GM12878 (cell line): ENCODE measurements at regions not wholly inside any gene's neighbourhood (a gene's known extent, or its start where the extent isn't known, plus 50 kb on each side); places are given as distances from the start of the nearest gene placed in this dataset.

ENCODE experiments used
- ATAC-seq: fragments of 200-7000 bp; cut with Tn5 transposase; 3 replicates; pipeline ENCODE4 v1.9.1; 2020; ENCODE audit warnings: mild to moderate bottlenecking, moderate library complexity
- BruUV-seq: library from RNA; stranded (reverse); fragments of 400-500 nt; replicated peaks from 2 replicates; lab custom pipeline; 2021; lab: Mats Ljungman, UMichigan
- CTCF ChIA-PET: fragments of 300-600 bp; sonication (Branson Sonifier 250); formaldehyde crosslinking; extraction: SDS; loops from one replicate; lab custom pipeline; 2021; ENCODE audit warnings: inconsistent platforms; lab: Yijun Ruan, JAX
- POLR2A ChIA-PET: fragments of 350-600 bp; formaldehyde crosslinking; extraction: SDS; loops from one replicate; lab custom pipeline; 2021; ENCODE audit warnings: inconsistent platforms; lab: Charles Lee
- RAD21 ChIA-PET: fragments of 300-600 bp; sonication (Branson Sonifier 250); formaldehyde crosslinking; loops from one replicate; lab custom pipeline; 2023; ENCODE audit warnings: antibody characterized with exemption; ENCODE audit not compliant: unreplicated experiment; lab: Charles Lee
- SMC1A ChIA-PET: fragments of 300-600 bp; sonication (Branson Sonifier 250); formaldehyde crosslinking; loops from one replicate; lab custom pipeline; 2023; ENCODE audit not compliant: unreplicated experiment, uncharacterized antibody; lab: Charles Lee
- DNase-seq: peaks from one replicate; pipeline ENCODE4 v3.0.0-alpha.2; 2011; ENCODE audit warnings: low read depth, low spot score
- FAIRE-seq: peaks from 3 replicates; lab custom pipeline; 2011; peaks lifted over from hg19 to GRCh38; lab: Jason Lieb, UNC
- H2AFZ ChIP-seq: 2 replicates; pipeline ENCODE4 v1.6.0; 2011; ENCODE audit warnings: low read depth, low read length, control low read depth; ENCODE audit not compliant: control insufficient read depth
- H3K27ac ChIP-seq: 2 replicates; pipeline ENCODE4 v1.5.1; 2011; ENCODE audit warnings: control low read depth; ENCODE audit not compliant: control insufficient read depth, insufficient read depth
- H3K27me3 ChIP-seq, 2 experiments: replicated peaks in 1 of 2; 2 replicates each; pipeline versions ENCODE4 v1.6.0 to v1.6.1; 2011; ENCODE audit warnings: low read length in 1 of 2; ENCODE audit not compliant: control insufficient read depth in 2 of 2, insufficient read depth in 2 of 2
- H3K36me3 ChIP-seq, 2 experiments: 2 replicates each; pipeline ENCODE4 v1.5.1; 2011; ENCODE audit warnings: low read length in 1 of 2; ENCODE audit not compliant: control insufficient read depth in 2 of 2, insufficient read depth in 2 of 2
- H3K4me1 ChIP-seq: 2 replicates; pipeline ENCODE4 v1.6.1; 2011; ENCODE audit warnings: mild to moderate bottlenecking, low read length, moderate library complexity, mixed read lengths; ENCODE audit not compliant: control insufficient read depth, insufficient read depth
- H3K4me2 ChIP-seq: 2 replicates; pipeline ENCODE4 v1.6.0; 2011; ENCODE audit warnings: control low read depth; ENCODE audit not compliant: control insufficient read depth, insufficient read depth
- H3K4me3 ChIP-seq: fragments of 200-600 bp; sonication (generic); 2 replicates; pipeline ENCODE4 v1.5.1; 2016
- H3K79me2 ChIP-seq: 2 replicates; pipeline ENCODE4 v1.6.0; 2011; ENCODE audit warnings: low read length; ENCODE audit not compliant: control insufficient read depth, insufficient read depth
- H3K9ac ChIP-seq: 2 replicates; pipeline ENCODE4 v1.8.0; 2011; ENCODE audit warnings: low read length, control low read depth, mixed read lengths; ENCODE audit not compliant: control insufficient read depth, insufficient read depth
- H3K9me3 ChIP-seq: replicated peaks from 3 replicates; pipeline ENCODE4 v1.5.1; 2011; ENCODE audit warnings: mild to moderate bottlenecking, low read length; ENCODE audit not compliant: control insufficient read depth, insufficient read depth
- H4K20me1 ChIP-seq: 2 replicates; pipeline ENCODE4 v1.6.0; 2011; ENCODE audit not compliant: control insufficient read depth, insufficient read depth
- E4F1 ChIP-seq: fragments of 450-650 bp; IDR thresholded peaks from 2 replicates; pipeline ENCODE4 v1.6.1; 2018; ENCODE audit warnings: borderline replicate concordance, mild to moderate bottlenecking; ENCODE audit not compliant: partially characterized antibody
- EZH2 ChIP-seq: IDR thresholded peaks from 2 replicates; pipeline ENCODE4 v1.6.1; 2012; ENCODE audit warnings: low read depth, mild to moderate bottlenecking, control low read depth, inconsistent platforms, low read length, borderline replicate concordance; ENCODE audit not compliant: control insufficient read depth
- HCFC1 ChIP-seq: fragments of 150-350 bp; IDR thresholded peaks from 2 replicates; pipeline ENCODE4 v1.6.1; 2014; ENCODE audit warnings: low read length
- HDGF ChIP-seq: fragments of 450-650 bp; IDR thresholded peaks from 2 replicates; pipeline ENCODE4 v1.6.1; 2016; ENCODE audit warnings: antibody characterized with exemption
- PAX5 ChIP-seq: IDR thresholded peaks from 2 replicates; pipeline ENCODE4 v1.6.1; 2011; ENCODE audit warnings: low read depth, low read length, borderline replicate concordance
- RCOR1 ChIP-seq: conservative IDR thresholded peaks from 2 replicates; pipeline ENCODE4 v1.6.1; 2012; ENCODE audit warnings: low read depth, low read length, improper control_type of control experiment
- SMAD5 ChIP-seq: IDR thresholded peaks from 2 replicates; pipeline ENCODE4 v1.6.1; 2016; ENCODE audit warnings: antibody characterized with exemption, low read depth
- SUZ12 ChIP-seq: fragments of 200-600 bp; sonication (generic); IDR thresholded peaks from one replicate; pipeline ENCODE4 v1.6.1; 2018; ENCODE audit warnings: antibody characterized with exemption, mild to moderate bottlenecking; ENCODE audit not compliant: unreplicated experiment
- WRNIP1 ChIP-seq: IDR thresholded peaks from 2 replicates; pipeline ENCODE4 v1.6.1; 2011; ENCODE audit warnings: low read depth, low read length, improper control_type of control experiment, borderline replicate concordance
- ZBED1 ChIP-seq: IDR thresholded peaks from 2 replicates; pipeline ENCODE4 v1.6.1; 2016; ENCODE audit warnings: borderline replicate concordance
- ZBTB11 ChIP-seq: fragments of 450-650 bp; formaldehyde crosslinking; IDR thresholded peaks from 2 replicates; pipeline ENCODE4 v1.5.0; 2022; ENCODE audit warnings: mild to moderate bottlenecking, missing genetic modification characterization
- ZSCAN29 ChIP-seq: fragments of 450-650 bp; IDR thresholded peaks from 2 replicates; pipeline ENCODE4 v1.6.1; 2017; ENCODE audit warnings: mild to moderate bottlenecking, moderate library complexity
- WGBS: methylation state at CpG from one replicate; pipeline ENCODE4 v1.1.6; 2016; ENCODE audit warnings: low lambda C conversion rate; ENCODE audit not compliant: insufficient replicate concordance, insufficient coverage; ENCODE audit errors: missing lambda C conversion rate; 5-methylcytosine and 5-hydroxymethylcytosine counted together
- in situ Hi-C: fragments of 300-500 bp; cut with MboI; formaldehyde crosslinking; loops from 9 replicates; pipeline ENCODE4 v1.14.3; 2018; ENCODE audit warnings: mixed read lengths
- intact Hi-C: fragments of 100-400 bp; cut with micrococcal nuclease; formaldehyde crosslinking; loops from one replicate; pipeline ENCODE4 v1.14.2; 2022; ENCODE audit not compliant: unreplicated experiment

GRCh38 chr7:80401708-80402107, 110.2 kb downstream of the GNAT3 start:
- TF ChIP-seq ZSCAN29 (no peak), WRNIP1 (no peak), E4F1 (no peak), ZBED1 (no peak), PAX5 (no peak), ZBTB11 (CRISPR knock-in tag) (no peak), HDGF (no peak), EZH2 (no peak), RCOR1 (no peak), SUZ12 (no peak), SMAD5 (no peak), HCFC1 (no peak)
- Histone ChIP-seq H3K4me2 (no peak overlapping the region), H3K79me2 (no peaks in the 10 kb centered on the region), H3K27me3 (no peaks in the 10 kb centered on the region), H3K4me3 (no peak overlapping the region), H2AFZ (no peak overlapping the region), H3K4me1 (no peaks in the 10 kb centered on the region), H3K9me3 (no peaks in the 10 kb centered on the region), H4K20me1 (no peaks in the 10 kb centered on the region), H3K9ac (no peak overlapping the region), H3K27ac (no peak overlapping the region), H3K36me3 (no peaks in the 10 kb centered on the region)
- no TSS peak for BruUV-seq
- no peak for FAIRE-seq
- CTCF ChIA-PET = no interaction called here
- POLR2A ChIA-PET = no interaction called here
- intact Hi-C loops = no loop called here
- in situ Hi-C loops = no loop called here
- SMC1A ChIA-PET = interaction anchor here (1.1 kb wide), 1 partner anchor 22 kb away, joined by 3 read pairs; no protein-coding TSS in a partner anchor
- RAD21 ChIA-PET = no interaction called here
- 8% methylated on average over 1 of the region's 1 CpG for WGBS
- DNase-seq = no peak
- ATAC-seq = no peak
